Left cardiac atrium (tissue), 4 donors: ENCODE measurements at regions not wholly inside any gene's neighbourhood (a gene's known extent, or its start where the extent isn't known, plus 50 kb on each side); places are given as distances from the start of the nearest gene placed in this dataset.
"Not testable (repeated sequence)": the region's sequence is repeated elsewhere in the genome, so short reads cannot be mapped to it uniquely, and the experiment has no call there.

Source experiments
- ATAC-seq, 2 donors: fragments of 200-7000 bp; cut with Tn5 transposase; one replicate each; pipeline ENCODE4 v1.9.1; 2020; ENCODE audit warnings: mild to moderate bottlenecking in 2 of 2, moderate library complexity in 2 of 2
- DNase-seq: peaks from one replicate; pipeline ENCODE4 v3.0.0-alpha.2; 2020
- intact Hi-C, 2 donors: fragments of 100-400 bp; cut with DNase I; formaldehyde crosslinking; loops; one replicate each; pipeline versions ENCODE4 v1.14.1 to v1.15.1; 2022 to 2023
- donor health status: DM: no; HTN: yes; CAD: no.
- donor health status: DM: no; HTN: yes; CAD: no; lungs with severe emphysema.
- donor health status: DM: yes; HTN: yes; CAD: no.
- donor health status: Dilated cardiomyopathy.

- intact Hi-C loops: no loop called here
- DNase-seq: no peak
- no peak for ATAC-seq
These were observed 1242.0 kb upstream of the ACVR2A start for GRCh38 chr2:146602856-146603255.

- ATAC-seq: no peak
- no peak for DNase-seq
- intact Hi-C loops: no loop called here
These were observed 1242.4 kb upstream of the ACVR2A start for GRCh38 chr2:146602383-146602782.

GRCh38 chr2:146598791-146599190, 1246.0 kb upstream of the ACVR2A start:
- DNase-seq: no peak
- ATAC-seq: no peak
- intact Hi-C loops: no loop called here

GRCh38 chr2:146597291-146597690, 1247.5 kb upstream of the ACVR2A start:
- DNase-seq (no peak), ATAC-seq (no peak)
- intact Hi-C loops: no loop called here

GRCh38 chr2:146591908-146592307, 1252.9 kb upstream of the ACVR2A start:
- DNase-seq (no peak), ATAC-seq (no peak)
- intact Hi-C loops: no loop called here

GRCh38 chr2:146587291-146587713, 1257.5 kb upstream of the ACVR2A start:
- intact Hi-C loops: no loop called here
- DNase-seq: no peak
- no peak for ATAC-seq

- intact Hi-C loops: no loop called here
- DNase-seq: no peak
- no peak for ATAC-seq
These were observed 1260.5 kb upstream of the ACVR2A start for GRCh38 chr2:146584316-146584715.

- no peak for DNase-seq
- ATAC-seq: no peak
- intact Hi-C loops: no loop called here
These were observed 1265.5 kb upstream of the ACVR2A start for GRCh38 chr2:146579147-146579930.

- no peak for DNase-seq
- no peak for ATAC-seq
- intact Hi-C loops: no loop called here
These were observed 1268.3 kb upstream of the ACVR2A start for GRCh38 chr2:146576339-146577111.

GRCh38 chr2:146572598-146572997, 1272.2 kb upstream of the ACVR2A start:
- ATAC-seq (no peak), DNase-seq (no peak)
- intact Hi-C loops: no loop called here

- ATAC-seq (no peak), DNase-seq (no peak)
- intact Hi-C loops: no loop called here
These were observed 1282.8 kb upstream of the ACVR2A start for GRCh38 chr2:146561996-146562395.

- no peak for ATAC-seq
These were observed 1297.6 kb upstream of the ACVR2A start for GRCh38 chr2:146547236-146547635.

GRCh38 chr2:146544701-146545100, 1300.1 kb upstream of the ACVR2A start:
- DNase-seq (no peak), ATAC-seq (no peak)
- intact Hi-C loops: no loop called here

More at GRCh38 chr2:146547236-146547635, 1297.6 kb upstream of the ACVR2A start:
- DNase-seq: no peak
- intact Hi-C loops: no loop called here

GRCh38 chr2:146541896-146542295, 1302.9 kb upstream of the ACVR2A start:
- ATAC-seq (no peak), DNase-seq (no peak)
- intact Hi-C loops: no loop called here

GRCh38 chr2:146540271-146540932, 1304.4 kb upstream of the ACVR2A start:
- intact Hi-C loops: no loop called here
- no peak for DNase-seq
- ATAC-seq: no peak

GRCh38 chr2:146539739-146540138, 1305.1 kb upstream of the ACVR2A start:
- ATAC-seq, intact Hi-C loops: not testable (repeated sequence)

GRCh38 chr2:146537477-146537876, 1307.4 kb upstream of the ACVR2A start:
- intact Hi-C loops: no loop called here
- ATAC-seq (no peak), DNase-seq (no peak)

More at GRCh38 chr2:146539739-146540138, 1305.1 kb upstream of the ACVR2A start:
- not testable (repeated sequence) for DNase-seq

GRCh38 chr2:146532509-146533147, 1312.2 kb upstream of the ACVR2A start:
- intact Hi-C loops: no loop called here
- DNase-seq (no peak), ATAC-seq (no peak)

GRCh38 chr2:146532009-146532408, 1312.8 kb upstream of the ACVR2A start:
- intact Hi-C loops: no loop called here

GRCh38 chr2:146530886-146531285, 1313.9 kb upstream of the ACVR2A start:
- DNase-seq (no peak), ATAC-seq (no peak)
- intact Hi-C loops: no loop called here

More at GRCh38 chr2:146532009-146532408, 1312.8 kb upstream of the ACVR2A start:
- ATAC-seq (no peak), DNase-seq (no peak)
